Gastrocnemius medialis (tissue), 4 donors: ENCODE measurements at regions not wholly inside any gene's neighbourhood (a gene's known extent, or its start where the extent isn't known, plus 50 kb on each side); places are given as distances from the start of the nearest gene placed in this dataset.

ENCODE experiments used
- ATAC-seq, 2 donors: fragments of 150-250 bp; one replicate each; pipeline ENCODE4 v1.9.1; 2016
- DNase-seq, 2 donors: peaks; one replicate each; pipeline ENCODE4 v3.0.0-alpha.2; 2019
- H3K27ac ChIP-seq, 4 donors: fragments of 200-600 bp; sonication (generic); 1 replicate in 1 of 4; 2 replicates in 3 of 4; pipeline ENCODE4 v1.5.1; 2016 to 2018; ENCODE audit warnings: mild to moderate bottlenecking in 2 of 4, moderate library complexity in 1 of 4
- H3K27me3 ChIP-seq, 3 donors: fragments of 200-600 bp; sonication (generic) in 2 of 3; 1 replicate in 1 of 3; 2 replicates in 2 of 3; pipeline versions ENCODE4 v1.5.1 to v1.6.0; 2016 to 2019; ENCODE audit warnings: mild to moderate bottlenecking in 1 of 3, moderate library complexity in 1 of 3
- H3K36me3 ChIP-seq, 2 donors: fragments of 200-600 bp; sonication (generic) in 1 of 2; one replicate each; pipeline ENCODE4 v1.5.1; 2017 to 2018
- H3K4me1 ChIP-seq, 2 donors: fragments of 200-600 bp; sonication (generic) in 1 of 2; one replicate each; pipeline ENCODE4 v1.5.1; 2016 to 2017; ENCODE audit warnings: mild to moderate bottlenecking in 2 of 2
- H3K4me3 ChIP-seq, 4 donors: fragments of 200-600 bp; sonication (generic) in 3 of 4; 1 replicate in 1 of 4; 2 replicates in 3 of 4; pipeline ENCODE4 v1.5.1; 2016 to 2019; ENCODE audit warnings: mild to moderate bottlenecking in 2 of 4
- H3K9me3 ChIP-seq, 3 donors: fragments of 200-600 bp; sonication (generic) in 2 of 3; 1 replicate in 1 of 3; 2 replicates in 2 of 3; pipeline ENCODE4 v1.5.1; 2016 to 2019
- POLR2A ChIP-seq, 2 donors: fragments of 450-650 bp; IDR thresholded peaks; one replicate each; pipeline ENCODE4 v1.6.1; 2017; ENCODE audit warnings: antibody characterized with exemption in 2 of 2, mild to moderate bottlenecking in 2 of 2, moderate library complexity in 2 of 2
- in situ Hi-C, 4 donors: fragments of 200-750 bp; cut with MboI; loops; one replicate each; pipeline versions ENCODE4 v1.15.0 to v1.8.0; 2017; ENCODE audit warnings: low sequenced_read_pairs in 4 of 4
- intact Hi-C: fragments of 100-400 bp; cut with DNase I; formaldehyde crosslinking; loops from one replicate; pipeline ENCODE4 v1.15.1; 2023; ENCODE audit warnings: low total_unique reads
- TF ChIP-seq, protein P1 (sequence below), 5 experiments: fragments of 450-650 bp in 3 of 5; fragments of 200-600 bp in 2 of 5; sonication (generic) in 2 of 5; IDR thresholded peaks in 4 of 5; conservative IDR thresholded peaks in 1 of 5; 1 replicate in 4 of 5; 2 replicates in 1 of 5; pipeline ENCODE4 v1.5.1; 2016 to 2019; ENCODE audit warnings: antibody characterized with exemption in 5 of 5, mild to moderate bottlenecking in 3 of 5, moderate library complexity in 3 of 5

DNA sequence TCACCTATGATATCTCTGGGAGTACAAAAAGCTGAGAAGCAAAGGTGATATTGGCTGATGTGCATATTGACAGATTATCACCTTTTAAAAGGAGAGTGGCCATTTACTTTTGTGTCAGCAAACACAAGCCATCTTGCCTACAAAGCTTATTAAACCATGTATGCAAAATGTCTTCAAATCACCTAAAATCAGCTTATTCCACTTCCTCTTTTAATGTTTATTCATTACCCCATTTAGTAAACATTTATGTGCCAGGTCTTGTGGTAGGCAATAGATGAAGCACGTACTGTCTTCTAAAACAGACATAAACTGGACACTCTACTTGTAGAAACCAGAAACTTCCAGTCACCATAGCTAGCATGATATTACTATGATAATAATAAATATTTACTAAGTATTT is 354.6 kb downstream of the RBM26 start:
- DNase-seq: no peak
- Histone ChIP-seq H3K27me3 (no peaks in the 10 kb centered on the region), H3K36me3 (no peaks in the 10 kb centered on the region), H3K9me3 (no peaks in the 10 kb centered on the region), H3K4me3 (no peak overlapping the region), H3K27ac (no peak overlapping the region), H3K4me1 (no peaks in the 10 kb centered on the region)
- no peak for ATAC-seq
- intact Hi-C loops: no loop called here
- in situ Hi-C loops: no loop called here
- TF ChIP-seq POLR2A (IDR thresholded peaks at IDR 0.05): no peak
- TF ChIP-seq, protein P1, sequence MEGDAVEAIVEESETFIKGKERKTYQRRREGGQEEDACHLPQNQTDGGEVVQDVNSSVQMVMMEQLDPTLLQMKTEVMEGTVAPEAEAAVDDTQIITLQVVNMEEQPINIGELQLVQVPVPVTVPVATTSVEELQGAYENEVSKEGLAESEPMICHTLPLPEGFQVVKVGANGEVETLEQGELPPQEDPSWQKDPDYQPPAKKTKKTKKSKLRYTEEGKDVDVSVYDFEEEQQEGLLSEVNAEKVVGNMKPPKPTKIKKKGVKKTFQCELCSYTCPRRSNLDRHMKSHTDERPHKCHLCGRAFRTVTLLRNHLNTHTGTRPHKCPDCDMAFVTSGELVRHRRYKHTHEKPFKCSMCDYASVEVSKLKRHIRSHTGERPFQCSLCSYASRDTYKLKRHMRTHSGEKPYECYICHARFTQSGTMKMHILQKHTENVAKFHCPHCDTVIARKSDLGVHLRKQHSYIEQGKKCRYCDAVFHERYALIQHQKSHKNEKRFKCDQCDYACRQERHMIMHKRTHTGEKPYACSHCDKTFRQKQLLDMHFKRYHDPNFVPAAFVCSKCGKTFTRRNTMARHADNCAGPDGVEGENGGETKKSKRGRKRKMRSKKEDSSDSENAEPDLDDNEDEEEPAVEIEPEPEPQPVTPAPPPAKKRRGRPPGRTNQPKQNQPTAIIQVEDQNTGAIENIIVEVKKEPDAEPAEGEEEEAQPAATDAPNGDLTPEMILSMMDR (IDR thresholded peaks at IDR 0.05 in 4 of 5, conservative IDR thresholded peaks at IDR 0.05 in 1 of 5): no peak

DNA sequence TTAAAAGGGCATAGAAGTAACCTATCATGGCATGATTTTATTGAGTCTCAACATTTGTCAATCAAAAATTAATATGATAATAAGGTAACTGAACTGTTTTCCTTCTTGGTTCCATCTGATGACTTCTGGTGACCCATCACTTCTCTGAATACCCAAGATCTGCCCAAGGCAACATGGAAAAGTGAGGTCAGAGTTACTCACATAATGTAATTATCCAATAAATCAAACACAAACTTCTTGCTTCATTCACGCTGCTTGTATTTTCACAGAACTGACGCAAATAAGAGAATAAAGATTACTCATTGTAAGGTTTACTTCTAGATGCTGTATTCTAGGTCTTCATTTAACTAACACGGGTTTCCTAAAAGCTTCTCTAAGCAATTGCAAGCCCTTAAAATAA is 361.6 kb downstream of the RBM26 start:
- no peak for DNase-seq
- in situ Hi-C loops: no loop called here
- no peak for ATAC-seq

DNA sequence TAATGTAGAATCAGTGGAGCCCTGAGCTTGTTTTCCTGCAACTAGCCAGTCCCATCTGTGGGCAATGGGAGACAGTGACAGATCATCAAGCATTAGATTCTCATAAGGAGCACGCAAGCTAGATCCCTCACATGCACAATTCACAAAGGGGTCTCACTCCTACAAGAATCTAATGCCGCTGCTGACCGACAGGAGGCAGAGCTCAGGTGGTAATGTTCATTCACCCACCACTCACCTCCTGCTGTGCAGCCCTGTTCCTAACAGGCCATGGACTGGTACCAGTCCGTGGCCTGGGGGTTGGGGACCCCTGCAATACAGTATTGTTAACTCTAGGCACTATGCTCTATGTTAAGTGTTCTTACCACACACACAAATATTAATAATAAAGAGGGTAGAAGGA is 362.8 kb downstream of the RBM26 start:
- no peak for DNase-seq
- ATAC-seq: no peak
- no peak overlapping the region for H3K27ac ChIP-seq
- in situ Hi-C loops: no loop called here
- H3K27me3 ChIP-seq: no peaks in the 10 kb centered on the region
- intact Hi-C loops: no loop called here
- H3K9me3 ChIP-seq: no peaks in the 10 kb centered on the region
- no peaks in the 10 kb centered on the region for H3K4me1 ChIP-seq
- no peaks in the 10 kb centered on the region for H3K36me3 ChIP-seq
- TF ChIP-seq, protein P1 (IDR thresholded peaks at IDR 0.05 in 4 of 5, conservative IDR thresholded peaks at IDR 0.05 in 1 of 5): no peak
- no peak for TF ChIP-seq POLR2A (IDR thresholded peaks at IDR 0.05)
- H3K4me3 ChIP-seq: no peak overlapping the region

More for the DNA sequence above, 361.6 kb downstream of the RBM26 start:
- no peaks in the 10 kb centered on the region for H3K36me3 ChIP-seq
- H3K9me3 ChIP-seq: no peaks in the 10 kb centered on the region
- no peak overlapping the region for H3K4me3 ChIP-seq
- no peaks in the 10 kb centered on the region for H3K4me1 ChIP-seq
- no peaks in the 10 kb centered on the region for H3K27me3 ChIP-seq
- no peak overlapping the region for H3K27ac ChIP-seq
- intact Hi-C loops: no loop called here
- TF ChIP-seq POLR2A (IDR thresholded peaks at IDR 0.05): no peak
- TF ChIP-seq, protein P1 (IDR thresholded peaks at IDR 0.05 in 4 of 5, conservative IDR thresholded peaks at IDR 0.05 in 1 of 5): no peak

DNA sequence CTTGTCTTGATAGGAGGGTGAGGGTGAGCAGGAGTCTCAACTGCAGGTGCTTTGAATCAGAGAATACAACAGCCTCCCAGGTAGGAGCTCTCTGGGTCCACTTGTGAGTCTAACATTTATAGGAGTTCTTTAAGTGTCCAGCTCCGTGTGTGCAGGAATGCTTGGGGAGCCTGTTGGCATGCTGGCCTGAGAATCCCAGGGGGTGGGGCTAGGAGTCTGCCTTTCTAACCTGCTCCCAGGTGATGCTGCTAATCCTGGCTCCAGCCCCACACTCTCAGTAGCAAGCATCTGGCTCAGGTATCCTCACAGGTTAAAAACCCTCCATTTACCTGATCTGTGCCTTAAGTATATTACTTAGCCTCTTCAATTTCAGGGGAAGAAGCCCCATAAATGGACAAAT is 368.9 kb downstream of the RBM26 start:
- ATAC-seq (no peak), DNase-seq (no peak)
- no peak overlapping the region for H3K27ac ChIP-seq
- H3K4me1 ChIP-seq: no peaks in the 10 kb centered on the region
- H3K9me3 ChIP-seq: no peaks in the 10 kb centered on the region
- no peaks in the 10 kb centered on the region for H3K27me3 ChIP-seq
- intact Hi-C loops (no loop called here), in situ Hi-C loops (no loop called here)
- H3K4me3 ChIP-seq: no peak overlapping the region
- no peaks in the 10 kb centered on the region for H3K36me3 ChIP-seq
- TF ChIP-seq POLR2A (IDR thresholded peaks at IDR 0.05): no peak
- TF ChIP-seq, protein P1 (IDR thresholded peaks at IDR 0.05 in 4 of 5, conservative IDR thresholded peaks at IDR 0.05 in 1 of 5): no peak

DNA sequence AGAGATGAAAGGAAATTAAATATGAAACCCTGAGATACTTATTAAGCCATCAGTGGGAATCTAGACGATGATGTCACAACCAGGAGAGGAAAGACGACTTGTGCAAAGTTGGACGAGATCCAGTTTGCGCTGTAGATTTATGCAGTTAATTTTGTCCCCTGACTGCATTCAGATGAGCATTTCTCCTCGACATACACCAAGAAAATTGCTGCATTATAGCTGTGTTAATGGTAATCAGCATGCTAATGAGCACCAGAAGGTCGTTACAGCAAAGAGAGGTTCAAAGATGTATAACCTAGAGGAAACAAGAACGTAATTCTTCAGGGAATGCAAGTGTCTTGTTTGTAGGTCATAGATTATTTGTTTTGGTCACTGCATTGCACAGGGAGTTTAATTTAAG is 371.7 kb downstream of the RBM26 start:
- DNase-seq (no peak), ATAC-seq (no peak)
- H3K4me1 ChIP-seq: no peaks in the 10 kb centered on the region
- TF ChIP-seq, protein P1 (IDR thresholded peaks at IDR 0.05 in 4 of 5, conservative IDR thresholded peaks at IDR 0.05 in 1 of 5): no peak
- TF ChIP-seq POLR2A (IDR thresholded peaks at IDR 0.05): no peak
- no peak overlapping the region for H3K4me3 ChIP-seq
- no peaks in the 10 kb centered on the region for H3K36me3 ChIP-seq
- in situ Hi-C loops: no loop called here
- intact Hi-C loops: no loop called here
- H3K27me3 ChIP-seq: no peaks in the 10 kb centered on the region
- H3K9me3 ChIP-seq: no peaks in the 10 kb centered on the region
- no peak overlapping the region for H3K27ac ChIP-seq
